T1000 (cell line): ENCODE measurements at regions not wholly inside any gene's neighbourhood (a gene's known extent, or its start where the extent isn't known, plus 50 kb on each side); places are given as distances from the start of the nearest gene placed in this dataset.
A peak's percentile ranks its signal among the peaks of the same experiment; 100 is the strongest.
"Not testable (repeated sequence)": the region's sequence is repeated elsewhere in the genome, so short reads cannot be mapped to it uniquely, and the experiment has no call there.

Experiments
- DNase-seq: peaks from one replicate; lab custom pipeline; 2025; ENCODE audit warnings: mixed read lengths; lab: John Stamatoyannopoulos, UW

DNA sequence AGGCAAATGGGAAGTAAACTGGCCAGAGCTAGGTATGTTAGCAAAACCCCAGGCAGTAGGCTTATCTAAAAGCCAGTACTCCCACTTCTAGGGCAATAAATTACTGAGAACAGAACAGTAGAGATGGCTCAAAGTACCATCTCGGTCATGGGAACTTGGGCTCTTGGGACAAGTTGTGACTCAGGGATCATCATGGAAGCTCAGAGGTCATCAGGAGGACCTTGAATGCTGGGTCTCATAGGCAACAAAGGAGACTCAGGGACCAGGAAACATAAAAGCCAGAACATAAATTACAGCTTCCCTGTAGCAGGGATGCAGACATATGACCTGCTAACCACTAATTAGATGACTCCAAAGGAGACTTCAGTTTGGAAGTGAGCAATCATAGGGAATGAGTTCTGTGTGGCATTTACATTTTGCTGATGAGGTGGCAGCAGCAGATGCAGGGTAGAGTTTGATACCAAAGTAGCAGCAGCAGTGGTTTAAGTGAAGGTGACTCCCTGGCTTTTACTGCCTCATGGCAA is 97.6 kb upstream of the SCAF11 start:
- DNase-seq = peak; percentile 32

DNA sequence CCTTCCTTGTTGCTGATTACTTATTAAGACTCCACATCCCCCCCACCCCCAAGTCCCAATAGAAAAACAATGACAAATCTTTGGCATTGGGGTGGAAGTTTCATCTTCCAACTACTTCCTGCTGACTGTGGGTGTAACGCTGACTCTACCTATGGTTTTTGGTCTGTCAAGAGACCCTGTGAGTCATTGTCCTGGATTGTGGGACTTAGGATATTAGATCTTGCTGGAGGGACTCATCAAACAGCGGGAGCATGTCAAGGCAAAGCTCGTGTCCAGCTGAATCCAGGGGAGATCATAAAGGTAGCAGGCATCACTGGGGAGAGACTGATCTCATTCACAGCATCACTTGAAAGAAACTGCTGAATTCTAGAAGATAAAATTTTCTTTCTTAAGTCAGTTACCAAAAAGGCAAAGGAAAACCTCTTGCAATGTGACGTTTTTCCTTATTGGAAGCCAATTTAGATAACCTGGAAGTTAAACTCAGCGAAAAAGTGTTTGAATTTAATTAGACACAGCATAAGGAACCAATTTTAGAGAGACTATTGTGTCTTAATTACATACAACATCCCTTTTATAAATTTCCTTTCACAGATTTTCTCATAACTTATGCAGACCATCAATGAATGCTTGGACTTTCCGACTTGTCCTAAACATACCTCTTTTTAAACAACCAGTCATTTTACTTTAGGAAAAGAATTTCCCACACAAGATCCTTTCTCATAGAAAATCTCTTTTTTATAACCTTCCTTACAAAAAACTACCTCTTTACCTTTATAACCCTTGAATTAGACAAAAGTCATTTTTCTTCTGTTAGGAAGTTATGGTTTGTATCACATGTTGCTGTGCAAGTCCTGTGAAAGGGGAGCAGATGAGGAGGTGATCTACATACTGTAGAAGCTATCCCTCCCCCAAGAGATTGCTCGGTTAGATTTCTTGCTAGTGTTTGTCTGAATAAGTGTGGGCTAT is 94.6 kb upstream of the SCAF11 start:
- no peak for DNase-seq

DNA sequence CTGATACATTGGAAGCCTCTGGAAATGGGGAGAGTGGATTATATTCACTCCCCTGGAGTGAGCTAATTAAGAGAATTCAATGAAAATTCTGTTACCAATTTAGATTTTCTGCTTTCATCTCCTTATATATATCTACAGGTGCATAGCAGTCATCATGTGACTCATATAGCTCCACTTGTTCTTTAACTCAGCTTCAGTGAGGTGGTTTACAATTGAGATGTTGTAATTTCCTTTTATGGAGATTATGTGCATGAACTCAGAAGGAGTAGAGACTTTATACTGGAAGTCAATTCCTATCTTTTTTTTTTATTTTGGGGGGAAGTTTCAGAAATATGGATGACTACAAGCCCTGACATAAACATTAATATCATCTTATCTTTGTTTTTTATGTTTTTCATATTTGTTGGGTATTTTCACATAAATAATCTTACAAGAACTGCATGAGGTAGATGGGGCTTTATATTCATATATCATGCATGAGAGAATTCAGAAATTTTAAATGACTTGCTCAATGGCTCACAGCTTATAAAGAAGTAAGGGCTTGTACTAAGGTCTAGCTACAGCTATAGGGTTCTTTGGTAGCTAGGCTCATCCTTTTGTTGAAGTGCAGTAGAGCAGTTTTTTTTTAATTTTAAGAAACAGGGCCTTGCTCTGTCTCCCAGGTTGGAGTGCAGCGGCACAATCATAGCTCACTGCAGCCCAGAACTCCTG is 92.3 kb upstream of the SCAF11 start:
- DNase-seq = no peak

DNA sequence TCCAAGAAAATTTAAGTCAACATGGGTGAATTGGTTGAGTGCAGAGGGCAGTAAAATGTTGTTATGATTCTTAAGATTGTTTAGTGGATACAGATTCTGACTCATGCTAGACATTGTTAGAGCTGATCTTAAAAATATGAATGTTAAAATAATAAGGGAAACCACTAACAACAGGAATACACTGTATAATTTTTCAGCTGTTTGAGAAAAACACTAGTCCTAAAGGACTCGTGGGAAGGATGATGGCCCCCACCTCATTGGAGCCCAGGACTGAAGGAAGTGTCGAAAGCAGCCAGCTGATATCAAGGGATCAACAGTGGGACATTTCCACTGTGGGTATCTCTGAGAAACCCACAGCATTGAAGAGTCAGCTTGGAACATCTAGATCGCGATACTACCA is 82.9 kb upstream of the SCAF11 start:
- DNase-seq = no peak

DNA sequence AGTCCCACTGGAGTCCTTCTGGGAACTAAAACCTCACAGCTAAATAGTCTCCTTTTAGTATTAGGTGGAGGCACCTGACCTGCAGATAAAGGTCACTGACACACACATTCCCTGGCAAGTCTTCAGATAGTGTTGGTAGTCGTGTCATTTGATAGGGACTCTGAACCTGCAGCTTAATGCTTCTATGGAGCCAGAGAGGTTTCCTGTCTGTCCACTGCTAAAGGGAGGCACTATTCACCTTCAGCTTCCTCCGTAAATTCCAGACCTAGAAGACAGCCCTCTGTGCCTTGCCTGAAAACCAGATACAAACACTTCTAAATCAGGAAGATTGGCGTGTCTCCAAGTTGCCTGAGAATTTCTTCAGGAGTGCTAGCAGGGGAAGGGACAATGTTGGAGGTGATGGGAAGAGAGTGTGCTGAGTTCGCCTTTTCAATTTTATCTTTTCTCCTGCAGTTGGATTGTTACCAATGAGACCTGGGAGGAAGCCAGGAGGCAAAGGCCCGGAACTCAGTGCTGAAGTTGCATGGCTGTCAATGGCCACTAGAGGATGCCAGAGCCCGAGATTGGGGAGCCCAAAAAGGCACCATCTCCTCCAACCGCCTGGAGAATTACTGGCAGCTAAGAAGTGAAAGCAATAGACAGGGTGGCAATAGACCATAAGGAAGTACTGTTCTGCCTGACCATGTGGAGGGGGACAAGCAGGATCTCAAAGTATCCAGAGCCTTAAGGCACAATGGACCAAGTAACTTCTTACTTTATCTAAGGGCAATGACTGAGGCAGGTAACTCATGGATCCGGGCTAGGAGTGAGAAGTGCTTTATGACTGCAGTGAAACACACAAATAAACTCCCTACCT is 81.6 kb upstream of the SCAF11 start:
- peak; percentile 55 for DNase-seq

DNA sequence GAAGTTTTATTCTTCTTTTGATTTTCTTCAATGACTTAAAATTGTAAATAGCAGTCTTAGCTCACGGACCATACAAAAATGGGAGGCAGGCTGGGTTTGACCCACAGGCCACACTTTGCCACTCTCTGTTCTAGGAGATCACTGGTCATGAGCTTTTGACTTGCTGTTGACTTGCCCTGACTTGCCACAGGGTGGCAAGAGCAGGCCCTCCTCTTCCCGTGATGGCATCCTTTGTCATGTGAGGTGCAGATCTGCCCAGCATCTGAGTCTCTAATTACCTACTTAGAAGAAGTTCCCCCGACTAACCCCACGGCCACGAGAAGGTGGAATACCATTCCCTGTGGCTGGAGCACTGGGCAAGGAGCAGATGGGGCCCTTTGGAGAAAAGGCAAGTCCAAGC is 81.0 kb upstream of the SCAF11 start:
- no peak for DNase-seq

DNA sequence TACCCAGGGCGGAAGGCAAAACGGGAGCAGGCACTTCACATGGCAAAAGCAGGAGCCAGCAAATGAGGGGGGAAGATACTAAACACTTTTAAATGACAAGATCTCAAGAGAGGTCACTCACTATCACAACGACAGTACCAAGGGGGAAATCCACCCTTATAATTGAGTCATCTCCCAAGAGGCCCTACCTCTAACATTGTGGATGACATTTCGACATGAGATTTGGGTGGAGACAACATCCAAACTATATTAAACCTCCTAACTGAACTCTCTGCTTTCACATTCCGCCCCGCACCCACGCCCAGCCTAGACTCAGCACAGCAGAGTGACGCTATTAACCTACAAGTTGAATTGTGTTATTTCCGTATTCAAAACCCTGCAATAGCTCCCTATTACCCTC is 76.7 kb upstream of the SCAF11 start:
- no peak for DNase-seq

DNA sequence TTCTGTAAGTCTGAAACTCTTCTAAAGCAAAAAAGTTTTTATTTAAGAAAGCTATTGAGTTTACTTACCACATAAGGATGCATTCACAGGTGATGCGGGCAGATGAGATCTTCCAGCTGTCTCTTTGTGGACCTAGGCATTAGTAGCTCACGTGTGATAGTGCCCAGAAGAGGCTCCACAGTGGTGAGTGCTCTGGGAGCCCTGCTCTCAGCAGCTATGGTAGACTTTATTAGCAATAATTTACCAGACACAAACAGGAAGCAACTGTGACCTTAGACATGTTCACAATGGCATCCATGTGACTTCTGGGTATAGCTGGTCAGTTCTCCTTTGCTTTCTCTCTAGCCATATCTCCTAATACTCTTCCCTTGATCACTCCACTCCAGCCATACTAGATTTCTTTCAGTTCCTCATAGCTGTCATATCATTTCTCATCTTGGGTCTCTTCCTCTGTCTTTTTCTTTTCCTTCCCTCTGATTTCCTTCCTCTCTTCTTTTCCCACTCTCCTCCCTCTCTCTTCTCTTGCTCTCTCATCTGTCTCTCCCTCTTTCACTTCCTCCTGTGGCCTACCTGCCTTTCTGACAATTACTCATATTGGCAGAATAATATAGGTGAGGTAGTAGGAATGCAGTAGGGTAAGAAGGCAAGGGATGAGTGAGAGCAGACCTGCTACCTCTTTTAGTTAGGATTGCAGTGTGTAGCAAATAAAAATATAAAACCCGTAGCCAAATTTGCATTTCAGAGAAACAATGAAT is 75.2 kb upstream of the SCAF11 start:
- DNase-seq = no peak

DNA sequence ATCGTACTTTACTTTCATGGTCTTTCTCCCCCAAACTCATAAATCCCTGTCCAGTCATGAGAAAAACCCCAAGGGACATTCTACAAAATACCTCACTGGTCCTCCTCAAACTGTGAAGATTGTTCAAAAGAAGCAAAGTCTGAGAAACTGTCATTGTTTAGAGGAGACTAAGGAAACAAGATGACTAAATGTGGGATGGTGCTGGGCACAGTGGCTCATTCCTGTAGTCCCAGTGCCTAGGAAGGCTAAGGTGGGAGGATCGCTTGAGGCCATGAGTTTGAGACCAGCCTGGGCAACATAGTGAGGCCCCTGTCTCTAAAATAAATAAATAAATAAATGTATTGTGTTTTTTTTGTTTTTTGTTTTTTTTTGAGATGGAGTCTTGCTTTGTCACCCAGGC is 74.2 kb upstream of the SCAF11 start:
- no peak for DNase-seq

DNA sequence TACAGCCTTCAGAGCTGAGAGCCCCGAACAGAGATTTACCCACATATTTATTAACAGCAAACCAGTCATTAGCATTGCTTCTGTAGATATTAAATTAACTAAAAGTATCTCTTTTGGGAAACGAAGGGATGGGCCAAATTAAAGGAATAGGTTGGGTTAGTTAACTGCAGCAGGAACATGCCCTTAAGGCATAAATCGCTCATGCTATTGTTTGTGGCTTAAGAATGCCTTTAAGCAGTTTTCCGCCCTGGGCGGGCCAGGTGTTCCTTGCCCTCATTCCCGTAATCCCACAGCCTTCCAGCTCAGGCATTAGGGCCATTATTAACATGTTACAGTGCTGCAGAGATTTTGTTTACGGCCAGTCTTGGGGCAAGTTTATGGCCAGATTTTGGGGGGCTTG is 68.3 kb upstream of the SCAF11 start:
- DNase-seq = not testable (repeated sequence)

DNA sequence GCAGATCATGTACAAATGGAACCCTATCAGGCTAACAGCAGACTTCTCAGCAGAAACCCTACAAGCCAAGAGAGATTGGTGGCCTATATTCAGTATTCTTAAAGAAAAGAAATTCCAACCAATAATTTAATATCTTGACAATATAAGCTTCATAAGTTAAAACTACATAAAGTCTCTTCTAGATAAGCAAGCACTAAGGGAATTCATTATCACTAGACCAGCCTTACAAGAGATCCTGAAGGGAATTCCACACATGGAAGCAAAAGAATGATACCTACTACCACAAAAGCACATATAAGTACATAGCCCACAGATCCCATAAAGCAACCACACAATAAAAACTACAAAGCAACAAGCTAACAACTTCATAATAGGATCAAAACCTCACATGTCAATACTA is 60.4 kb upstream of the SCAF11 start:
- no peak for DNase-seq

DNA sequence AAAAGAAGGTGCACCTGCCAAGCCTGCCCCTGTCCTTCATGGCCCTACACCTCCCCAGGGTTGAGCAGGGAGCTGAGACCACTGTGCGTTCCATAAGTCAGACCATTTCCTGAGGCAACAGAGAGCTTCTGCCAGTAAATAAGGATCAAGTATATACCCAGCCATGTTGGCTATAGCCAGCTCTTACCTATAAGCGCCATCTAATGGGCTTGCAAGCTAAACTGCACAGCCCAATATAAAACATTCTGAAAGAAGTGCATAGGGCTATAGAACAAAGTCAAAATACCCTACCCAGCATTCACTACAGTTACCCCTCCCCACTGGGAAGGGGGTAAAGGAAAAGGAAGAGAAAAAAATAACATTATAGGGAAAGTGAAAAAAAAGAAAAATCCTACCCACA is 59.3 kb upstream of the SCAF11 start:
- DNase-seq = no peak

DNA sequence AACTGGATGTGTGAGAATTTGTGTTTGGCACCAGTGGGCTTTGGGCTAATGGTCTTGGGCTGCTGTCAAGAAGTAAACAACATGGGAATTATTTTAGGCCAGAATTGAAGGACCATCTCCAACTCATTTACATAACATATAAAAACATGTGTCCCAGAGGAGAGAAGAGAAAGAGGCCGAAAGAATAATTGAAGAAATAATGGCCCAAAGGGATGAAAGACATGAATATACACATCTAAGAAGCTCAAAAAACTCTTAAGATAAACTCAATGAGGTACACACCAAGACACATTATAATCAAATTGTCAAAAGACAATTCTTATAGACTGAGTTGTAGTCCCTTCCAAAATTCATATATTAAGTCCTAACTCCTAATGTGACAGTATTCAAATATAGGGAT is 56.1 kb upstream of the SCAF11 start:
- DNase-seq = no peak

DNA sequence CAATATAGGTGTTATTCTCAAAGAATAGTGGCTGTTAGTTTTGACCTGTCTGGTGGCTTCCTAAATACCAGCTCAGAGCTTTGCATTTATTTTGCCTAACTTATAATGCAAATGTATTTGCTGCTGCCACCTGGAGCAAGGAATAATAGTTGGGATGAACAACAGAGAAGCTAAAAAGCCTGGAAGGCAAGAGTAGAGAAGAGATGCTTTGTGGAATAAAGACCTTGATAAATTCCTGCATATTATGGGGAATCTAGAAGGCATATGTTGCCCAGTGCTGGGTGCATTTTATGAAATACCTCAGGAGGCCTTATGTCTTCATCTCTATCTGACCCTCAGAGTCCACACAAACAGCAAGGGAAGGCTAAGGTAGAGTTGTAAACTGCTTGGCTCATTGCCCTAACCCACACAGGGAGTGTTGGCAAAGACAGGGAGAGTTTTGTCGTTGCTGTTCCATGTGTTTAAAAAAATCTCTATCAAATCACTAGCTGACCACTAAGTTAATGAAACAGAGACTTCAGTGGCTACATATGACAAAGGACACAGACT is 53.7 kb upstream of the SCAF11 start:
- no peak for DNase-seq
